ENCODE measurements at regions not wholly inside any gene's neighbourhood (a gene's known extent, or its start where the extent isn't known, plus 50 kb on each side); places are given as distances from the start of the nearest gene placed in this dataset.
"Not testable (repeated sequence)": the region's sequence is repeated elsewhere in the genome, so short reads cannot be mapped to it uniquely, and the experiment has no call there.

GRCh38 chr4:151583157-151583914 lies 174.4 kb downstream of the FHIP1A start:
- no peaks in the 10 kb centered on the region for H3K36me3 ChIP-seq (ENCODE audit: control insufficient read depth in 2 of 2, insufficient read depth in 2 of 2, low read length in 1 of 2)
- no peaks in the 10 kb centered on the region for H3K9me3 ChIP-seq (ENCODE audit: control insufficient read depth in 2 of 2, insufficient read depth in 1 of 2, low read depth in 1 of 2, low read length in 1 of 2)
- H3K27me3 ChIP-seq (ENCODE audit: control insufficient read depth in 1 of 2, insufficient read depth in 2 of 2, low read length in 2 of 2), result no peaks in the 10 kb centered on the region
- H3K4me3 ChIP-seq (ENCODE audit: low read depth in 1 of 2, low read length in 2 of 2), result no peak overlapping the region
- H3K27ac ChIP-seq (ENCODE audit: low read depth in 2 of 2, low read length in 1 of 2), result no peak overlapping the region
- WGBS, 2 donors, result 75 to 80% methylated on average over 4 of the region's 4 CpGs
- no peaks in the 10 kb centered on the region for H3K4me1 ChIP-seq (ENCODE audit: control insufficient read depth in 2 of 2, insufficient read depth in 2 of 2, low read length in 1 of 2)

- Histone ChIP-seq H3K4me1 (ENCODE audit: control insufficient read depth in 2 of 2, insufficient read depth in 2 of 2, low read length in 1 of 2) (no peaks in the 10 kb centered on the region), H3K27ac (ENCODE audit: low read depth in 2 of 2, low read length in 1 of 2) (no peak overlapping the region), H3K9me3 (ENCODE audit: control insufficient read depth in 2 of 2, insufficient read depth in 1 of 2, low read depth in 1 of 2, low read length in 1 of 2) (no peaks in the 10 kb centered on the region), H3K4me3 (ENCODE audit: low read depth in 1 of 2, low read length in 2 of 2) (no peak overlapping the region), H3K36me3 (ENCODE audit: control insufficient read depth in 2 of 2, insufficient read depth in 2 of 2, low read length in 1 of 2) (no peaks in the 10 kb centered on the region), H3K27me3 (ENCODE audit: control insufficient read depth in 1 of 2, insufficient read depth in 2 of 2, low read length in 2 of 2) (no peaks in the 10 kb centered on the region)
These were observed 175.1 kb downstream of the FHIP1A start for GRCh38 chr4:151584101-151584500.

GRCh38 chr4:151595629-151596028 lies 165.2 kb downstream of the GATB start:
- H3K27me3 ChIP-seq (ENCODE audit: control insufficient read depth in 1 of 2, insufficient read depth in 2 of 2, low read length in 2 of 2); H3K4me3 ChIP-seq (ENCODE audit: low read depth in 1 of 2, low read length in 2 of 2); H3K27ac ChIP-seq (ENCODE audit: low read depth in 2 of 2, low read length in 1 of 2); H3K9me3 ChIP-seq (ENCODE audit: control insufficient read depth in 2 of 2, insufficient read depth in 1 of 2, low read depth in 1 of 2, low read length in 1 of 2); H3K36me3 ChIP-seq (ENCODE audit: control insufficient read depth in 2 of 2, insufficient read depth in 2 of 2, low read length in 1 of 2); H3K4me1 ChIP-seq (ENCODE audit: control insufficient read depth in 2 of 2, insufficient read depth in 2 of 2, low read length in 1 of 2): not testable (repeated sequence)
- 97 to 100% methylated on average over 1 of the region's 1 CpG for WGBS, 2 donors

- H3K4me3 ChIP-seq (ENCODE audit: low read depth in 1 of 2, low read length in 2 of 2); H3K27me3 ChIP-seq (ENCODE audit: control insufficient read depth in 1 of 2, insufficient read depth in 2 of 2, low read length in 2 of 2); H3K9me3 ChIP-seq (ENCODE audit: control insufficient read depth in 2 of 2, insufficient read depth in 1 of 2, low read depth in 1 of 2, low read length in 1 of 2); H3K36me3 ChIP-seq (ENCODE audit: control insufficient read depth in 2 of 2, insufficient read depth in 2 of 2, low read length in 1 of 2); H3K27ac ChIP-seq (ENCODE audit: low read depth in 2 of 2, low read length in 1 of 2); H3K4me1 ChIP-seq (ENCODE audit: control insufficient read depth in 2 of 2, insufficient read depth in 2 of 2, low read length in 1 of 2): not testable (repeated sequence)
- 77% methylated on average over 8 of the region's 8 CpGs for WGBS, 2 donors
These were observed 163.1 kb downstream of the GATB start for GRCh38 chr4:151597691-151598090.

GRCh38 chr4:151599863-151600262 lies 160.9 kb downstream of the GATB start:
- no peak overlapping the region for H3K27ac ChIP-seq (ENCODE audit: low read depth in 2 of 2, low read length in 1 of 2)
- H3K9me3 ChIP-seq (ENCODE audit: control insufficient read depth in 2 of 2, insufficient read depth in 1 of 2, low read depth in 1 of 2, low read length in 1 of 2), result no peaks in the 10 kb centered on the region
- H3K36me3 ChIP-seq (ENCODE audit: control insufficient read depth in 2 of 2, insufficient read depth in 2 of 2, low read length in 1 of 2), result no peaks in the 10 kb centered on the region
- no peaks in the 10 kb centered on the region for H3K4me1 ChIP-seq (ENCODE audit: control insufficient read depth in 2 of 2, insufficient read depth in 2 of 2, low read length in 1 of 2)
- no peaks in the 10 kb centered on the region for H3K27me3 ChIP-seq (ENCODE audit: control insufficient read depth in 1 of 2, insufficient read depth in 2 of 2, low read length in 2 of 2)
- WGBS, 2 donors, result 91% methylated on average over 2 of the region's 2 CpGs
- no peak overlapping the region for H3K4me3 ChIP-seq (ENCODE audit: low read depth in 1 of 2, low read length in 2 of 2)

- WGBS, 2 donors, result 85 to 91% methylated on average over 3 of the region's 3 CpGs
- no peaks in the 10 kb centered on the region for H3K36me3 ChIP-seq (ENCODE audit: control insufficient read depth in 2 of 2, insufficient read depth in 2 of 2, low read length in 1 of 2)
- no peaks in the 10 kb centered on the region for H3K4me1 ChIP-seq (ENCODE audit: control insufficient read depth in 2 of 2, insufficient read depth in 2 of 2, low read length in 1 of 2)
- no peaks in the 10 kb centered on the region for H3K9me3 ChIP-seq (ENCODE audit: control insufficient read depth in 2 of 2, insufficient read depth in 1 of 2, low read depth in 1 of 2, low read length in 1 of 2)
- no peak overlapping the region for H3K4me3 ChIP-seq (ENCODE audit: low read depth in 1 of 2, low read length in 2 of 2)
- no peaks in the 10 kb centered on the region for H3K27me3 ChIP-seq (ENCODE audit: control insufficient read depth in 1 of 2, insufficient read depth in 2 of 2, low read length in 2 of 2)
- no peak overlapping the region for H3K27ac ChIP-seq (ENCODE audit: low read depth in 2 of 2, low read length in 1 of 2)
These were observed 160.4 kb downstream of the GATB start for GRCh38 chr4:151600432-151600831.

GRCh38 chr4:151603377-151603776 lies 157.4 kb downstream of the GATB start:
- Histone ChIP-seq H3K27ac (ENCODE audit: low read depth in 2 of 2, low read length in 1 of 2) (no peak overlapping the region), H3K36me3 (ENCODE audit: control insufficient read depth in 2 of 2, insufficient read depth in 2 of 2, low read length in 1 of 2) (peaks cover 0 to 1% of the 10 kb centered on the region in 2 donors), H3K9me3 (ENCODE audit: control insufficient read depth in 2 of 2, insufficient read depth in 1 of 2, low read depth in 1 of 2, low read length in 1 of 2) (no peaks in the 10 kb centered on the region), H3K27me3 (ENCODE audit: control insufficient read depth in 1 of 2, insufficient read depth in 2 of 2, low read length in 2 of 2) (no peaks in the 10 kb centered on the region), H3K4me3 (ENCODE audit: low read depth in 1 of 2, low read length in 2 of 2) (no peak overlapping the region), H3K4me1 (ENCODE audit: control insufficient read depth in 2 of 2, insufficient read depth in 2 of 2, low read length in 1 of 2) (no peaks in the 10 kb centered on the region)
- WGBS, 2 donors, result 79 to 85% methylated on average over 2 of the region's 2 CpGs

- Histone ChIP-seq H3K4me1 (ENCODE audit: control insufficient read depth in 2 of 2, insufficient read depth in 2 of 2, low read length in 1 of 2) (no peaks in the 10 kb centered on the region), H3K36me3 (ENCODE audit: control insufficient read depth in 2 of 2, insufficient read depth in 2 of 2, low read length in 1 of 2) (peaks cover 0 to 3% of the 10 kb centered on the region in 2 donors), H3K9me3 (ENCODE audit: control insufficient read depth in 2 of 2, insufficient read depth in 1 of 2, low read depth in 1 of 2, low read length in 1 of 2) (no peaks in the 10 kb centered on the region), H3K4me3 (ENCODE audit: low read depth in 1 of 2, low read length in 2 of 2) (no peak overlapping the region), H3K27ac (ENCODE audit: low read depth in 2 of 2, low read length in 1 of 2) (no peak overlapping the region), H3K27me3 (ENCODE audit: control insufficient read depth in 1 of 2, insufficient read depth in 2 of 2, low read length in 2 of 2) (no peaks in the 10 kb centered on the region)
- 64 to 73% methylated on average over 5 of the region's 5 CpGs for WGBS, 2 donors
These were observed 156.6 kb downstream of the GATB start for GRCh38 chr4:151604238-151604637.

- Histone ChIP-seq H3K4me3 (ENCODE audit: low read depth in 1 of 2, low read length in 2 of 2) (no peak overlapping the region), H3K36me3 (ENCODE audit: control insufficient read depth in 2 of 2, insufficient read depth in 2 of 2, low read length in 1 of 2) (peaks cover 0 to 3% of the 10 kb centered on the region in 2 donors), H3K4me1 (ENCODE audit: control insufficient read depth in 2 of 2, insufficient read depth in 2 of 2, low read length in 1 of 2) (no peaks in the 10 kb centered on the region), H3K27ac (ENCODE audit: low read depth in 2 of 2, low read length in 1 of 2) (no peak overlapping the region), H3K27me3 (ENCODE audit: control insufficient read depth in 1 of 2, insufficient read depth in 2 of 2, low read length in 2 of 2) (no peaks in the 10 kb centered on the region), H3K9me3 (ENCODE audit: control insufficient read depth in 2 of 2, insufficient read depth in 1 of 2, low read depth in 1 of 2, low read length in 1 of 2) (no peaks in the 10 kb centered on the region)
- 81 to 83% methylated on average over 2 of the region's 2 CpGs for WGBS, 2 donors
These were observed 155.6 kb downstream of the GATB start for GRCh38 chr4:151605215-151605614.

- 71 to 73% methylated on average over 5 of the region's 5 CpGs for WGBS, 2 donors
- Histone ChIP-seq H3K4me1 (ENCODE audit: control insufficient read depth in 2 of 2, insufficient read depth in 2 of 2, low read length in 1 of 2) (no peaks in the 10 kb centered on the region), H3K36me3 (ENCODE audit: control insufficient read depth in 2 of 2, insufficient read depth in 2 of 2, low read length in 1 of 2) (peaks cover 0 to 3% of the 10 kb centered on the region in 2 donors), H3K27ac (ENCODE audit: low read depth in 2 of 2, low read length in 1 of 2) (no peak overlapping the region), H3K4me3 (ENCODE audit: low read depth in 1 of 2, low read length in 2 of 2) (no peak overlapping the region), H3K27me3 (ENCODE audit: control insufficient read depth in 1 of 2, insufficient read depth in 2 of 2, low read length in 2 of 2) (no peaks in the 10 kb centered on the region), H3K9me3 (ENCODE audit: control insufficient read depth in 2 of 2, insufficient read depth in 1 of 2, low read depth in 1 of 2, low read length in 1 of 2) (no peaks in the 10 kb centered on the region)
These were observed 154.7 kb downstream of the GATB start for GRCh38 chr4:151606061-151606460.
